K562 (cell line): ENCODE measurements at regions not wholly inside any gene's neighbourhood (a gene's known extent, or its start where the extent isn't known, plus 50 kb on each side); places are given as distances from the start of the nearest gene placed in this dataset.

Experiments
- EZH2 ChIP-seq: IDR thresholded peaks from 2 replicates; pipeline ENCODE4 v1.6.1; 2012; ENCODE audit warnings: low read depth, mild to moderate bottlenecking, inconsistent platforms, low read length, borderline replicate concordance
- KAT2B ChIP-seq: IDR thresholded peaks from one replicate; pipeline ENCODE4 v1.6.1; 2012; ENCODE audit warnings: low read depth, mild to moderate bottlenecking, control low read depth, inconsistent platforms, low read length, moderate library complexity
- KLF1 ChIP-seq: fragments of 450-650 bp; IDR thresholded peaks from 2 replicates; pipeline ENCODE4 v1.6.1; 2016; ENCODE audit warnings: missing genetic modification characterization, missing compliant biosample characterization
- TRIM28 ChIP-seq: fragments of 450-650 bp; IDR thresholded peaks from 2 replicates; pipeline ENCODE4 v1.6.1; 2017
- ZNF239 ChIP-seq: fragments of 250-450 bp; sonication (Bioruptor Pico); IDR thresholded peaks from 2 replicates; pipeline ENCODE4 v1.4.0; 2020; ENCODE audit warnings: mild to moderate bottlenecking
- TF ChIP-seq, protein P1 (sequence below): fragments of 250-450 bp; sonication (Bioruptor Pico); IDR thresholded peaks from 2 replicates; pipeline ENCODE4 v1.8.0; 2021; ENCODE audit warnings: mild to moderate bottlenecking, moderate library complexity
- TF ChIP-seq, protein P2 (sequence below), 3 experiments: IDR thresholded peaks in 2 of 3; conservative IDR thresholded peaks in 1 of 3; 2 replicates each; pipeline ENCODE4 v1.5.1; 2011 to 2012; ENCODE audit warnings: low read length in 3 of 3, mild to moderate bottlenecking in 3 of 3, control low read depth in 2 of 3, improper control_type of control experiment in 1 of 3, inconsistent platforms in 1 of 3, low read depth in 1 of 3, mixed read lengths in 1 of 3, moderate library complexity in 1 of 3; ENCODE audit not compliant: insufficient read depth in 2 of 3

GRCh38 chr10:90274721-90275468 lies 573.5 kb downstream of the KIF20B start:
- TF ChIP-seq, protein P1, sequence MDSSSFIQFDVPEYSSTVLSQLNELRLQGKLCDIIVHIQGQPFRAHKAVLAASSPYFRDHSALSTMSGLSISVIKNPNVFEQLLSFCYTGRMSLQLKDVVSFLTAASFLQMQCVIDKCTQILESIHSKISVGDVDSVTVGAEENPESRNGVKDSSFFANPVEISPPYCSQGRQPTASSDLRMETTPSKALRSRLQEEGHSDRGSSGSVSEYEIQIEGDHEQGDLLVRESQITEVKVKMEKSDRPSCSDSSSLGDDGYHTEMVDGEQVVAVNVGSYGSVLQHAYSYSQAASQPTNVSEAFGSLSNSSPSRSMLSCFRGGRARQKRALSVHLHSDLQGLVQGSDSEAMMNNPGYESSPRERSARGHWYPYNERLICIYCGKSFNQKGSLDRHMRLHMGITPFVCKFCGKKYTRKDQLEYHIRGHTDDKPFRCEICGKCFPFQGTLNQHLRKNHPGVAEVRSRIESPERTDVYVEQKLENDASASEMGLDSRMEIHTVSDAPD: no peak
- TF ChIP-seq, protein P2, sequence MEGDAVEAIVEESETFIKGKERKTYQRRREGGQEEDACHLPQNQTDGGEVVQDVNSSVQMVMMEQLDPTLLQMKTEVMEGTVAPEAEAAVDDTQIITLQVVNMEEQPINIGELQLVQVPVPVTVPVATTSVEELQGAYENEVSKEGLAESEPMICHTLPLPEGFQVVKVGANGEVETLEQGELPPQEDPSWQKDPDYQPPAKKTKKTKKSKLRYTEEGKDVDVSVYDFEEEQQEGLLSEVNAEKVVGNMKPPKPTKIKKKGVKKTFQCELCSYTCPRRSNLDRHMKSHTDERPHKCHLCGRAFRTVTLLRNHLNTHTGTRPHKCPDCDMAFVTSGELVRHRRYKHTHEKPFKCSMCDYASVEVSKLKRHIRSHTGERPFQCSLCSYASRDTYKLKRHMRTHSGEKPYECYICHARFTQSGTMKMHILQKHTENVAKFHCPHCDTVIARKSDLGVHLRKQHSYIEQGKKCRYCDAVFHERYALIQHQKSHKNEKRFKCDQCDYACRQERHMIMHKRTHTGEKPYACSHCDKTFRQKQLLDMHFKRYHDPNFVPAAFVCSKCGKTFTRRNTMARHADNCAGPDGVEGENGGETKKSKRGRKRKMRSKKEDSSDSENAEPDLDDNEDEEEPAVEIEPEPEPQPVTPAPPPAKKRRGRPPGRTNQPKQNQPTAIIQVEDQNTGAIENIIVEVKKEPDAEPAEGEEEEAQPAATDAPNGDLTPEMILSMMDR (IDR thresholded peaks at IDR 0.05 in 2 of 3, conservative IDR thresholded peaks at IDR 0.05 in 1 of 3; ENCODE audit: insufficient read depth in 2 of 3, low read depth in 1 of 3, low read length in 3 of 3): no peak
- TF ChIP-seq ZNF239 (CRISPR knock-in tag): no peak
- no peak for TF ChIP-seq EZH2
- no peak for TF ChIP-seq KLF1 (tag)
- no peak for TF ChIP-seq TRIM28
- no peak for TF ChIP-seq KAT2B
